HG03103 (cell line): ENCODE measurements at regions not wholly inside any gene's neighbourhood (a gene's known extent, or its start where the extent isn't known, plus 50 kb on each side); places are given as distances from the start of the nearest gene placed in this dataset.

Source experiments
- ATAC-seq: cut with Tn5 transposase; IDR thresholded peaks from one replicate; pipeline ENCODE4 v1.9.1; 2021; ENCODE audit warnings: low read depth; ENCODE audit not compliant: unreplicated experiment

GRCh38 chr6:169906004-169906687 lies 154.7 kb downstream of the ERMARD start:
- ATAC-seq, result no peak

- no peak for ATAC-seq
Measured at GRCh38 chr6:169905041-169905807, 153.8 kb downstream of the ERMARD start.

GRCh38 chr6:169904051-169904922 lies 152.9 kb downstream of the ERMARD start:
- ATAC-seq, result no peak

GRCh38 chr6:169903122-169903521 lies 151.7 kb downstream of the ERMARD start:
- no peak for ATAC-seq

DNA sequence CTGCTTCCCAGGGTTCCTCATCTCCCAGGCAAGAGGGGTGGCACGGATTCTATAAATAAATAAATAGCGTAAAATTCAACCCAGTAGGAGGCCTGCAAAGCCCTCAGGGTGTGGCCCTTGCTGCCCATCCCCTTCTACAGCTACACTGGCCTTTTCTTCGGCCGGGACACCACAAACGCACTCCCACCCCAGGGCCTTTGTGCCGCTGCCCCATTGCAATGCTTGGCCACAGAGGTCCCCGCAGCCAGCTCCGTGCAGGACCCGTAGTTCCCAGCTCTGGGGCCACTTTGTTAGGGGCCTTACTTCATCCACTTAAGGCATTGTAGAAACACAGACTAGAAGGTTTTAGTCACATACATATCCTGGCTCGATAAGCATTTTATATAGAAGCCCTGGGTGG lies 151.2 kb downstream of the ERMARD start:
- ATAC-seq, result no peak

DNA sequence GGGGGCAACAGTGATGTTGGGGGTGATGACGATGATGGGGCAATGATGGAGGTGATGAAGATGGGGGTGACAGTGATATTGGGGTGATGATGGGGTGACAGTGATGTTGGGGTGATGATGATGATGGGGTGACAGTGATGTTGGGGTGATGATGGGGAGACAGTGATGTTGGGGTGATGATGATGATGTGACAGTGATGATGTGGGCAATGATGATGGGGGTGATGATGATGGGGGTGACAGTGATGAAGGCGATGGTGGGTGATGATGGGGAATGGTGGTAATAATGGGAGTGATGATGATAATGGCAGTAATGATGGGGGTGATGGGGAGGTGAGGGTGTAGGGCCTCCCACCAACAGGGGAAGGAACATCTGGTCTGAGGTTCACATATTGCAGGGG lies 150.6 kb downstream of the ERMARD start:
- no peak for ATAC-seq

DNA sequence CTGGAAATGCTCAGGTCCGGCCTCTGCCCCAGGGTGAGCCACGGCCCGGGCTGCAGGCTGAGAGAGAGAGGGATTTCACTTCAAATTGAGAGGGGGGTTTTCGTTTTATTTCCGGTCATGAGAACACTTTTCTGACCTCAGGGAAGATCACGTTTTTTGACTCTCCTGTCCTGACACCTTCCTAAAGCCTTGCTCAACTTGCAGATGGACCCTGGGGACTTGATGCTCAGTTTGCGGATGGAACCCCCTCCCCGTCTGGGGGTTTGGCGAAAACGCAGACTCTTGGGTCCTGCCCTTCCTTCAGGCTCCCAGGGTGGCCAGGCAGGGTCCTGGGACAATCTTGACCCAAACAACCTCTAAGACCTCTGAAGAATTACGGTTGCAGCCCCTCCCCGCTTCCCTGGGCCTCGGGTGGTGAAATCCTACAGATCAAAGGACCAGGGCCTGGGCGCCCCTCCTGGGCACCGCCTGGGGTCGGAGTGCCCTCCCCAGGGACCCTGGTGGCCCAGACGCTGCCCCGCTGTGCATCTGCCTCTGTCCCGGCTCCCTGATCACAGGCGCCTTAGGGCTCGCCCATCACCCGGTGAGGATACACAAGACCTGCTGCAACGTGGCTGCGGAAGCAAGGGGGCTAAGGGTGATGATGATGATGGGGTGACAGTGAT lies 148.2 kb downstream of the ERMARD start:
- no peak for ATAC-seq

DNA sequence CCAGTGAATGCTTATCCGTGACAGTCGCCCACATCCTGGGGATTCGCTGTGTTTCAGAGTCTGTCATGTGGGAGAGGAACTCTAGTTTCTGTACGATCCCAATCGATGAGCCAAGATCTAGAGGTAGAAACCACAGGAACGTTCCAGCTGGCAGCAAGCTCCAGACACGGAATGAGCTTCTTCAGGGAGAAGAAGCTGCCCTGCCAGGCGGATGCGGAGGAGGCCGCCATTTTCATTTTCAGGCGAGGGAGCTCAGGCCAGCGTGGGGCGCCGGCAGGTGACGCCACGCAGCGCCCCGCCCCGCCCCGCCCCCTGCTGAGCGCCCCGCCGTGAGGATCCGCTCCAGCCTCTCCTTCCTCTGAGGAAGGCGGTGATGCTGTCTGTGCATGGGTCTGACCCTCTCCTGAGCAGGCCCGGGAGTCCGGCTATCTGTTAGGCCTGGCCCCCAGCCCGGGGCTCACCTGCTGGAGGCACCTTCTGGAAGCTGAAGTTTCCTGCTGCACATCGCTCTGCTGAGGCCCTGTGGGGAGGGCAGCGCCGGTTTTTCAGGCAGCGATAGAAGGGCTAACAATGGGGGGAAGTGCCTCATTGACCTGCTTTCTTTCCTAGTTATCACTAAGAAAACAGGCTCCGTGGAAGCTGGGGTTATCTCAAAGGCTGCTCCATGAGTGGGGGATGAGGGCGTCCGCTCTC lies 147.5 kb downstream of the ERMARD start:
- ATAC-seq, result no peak

DNA sequence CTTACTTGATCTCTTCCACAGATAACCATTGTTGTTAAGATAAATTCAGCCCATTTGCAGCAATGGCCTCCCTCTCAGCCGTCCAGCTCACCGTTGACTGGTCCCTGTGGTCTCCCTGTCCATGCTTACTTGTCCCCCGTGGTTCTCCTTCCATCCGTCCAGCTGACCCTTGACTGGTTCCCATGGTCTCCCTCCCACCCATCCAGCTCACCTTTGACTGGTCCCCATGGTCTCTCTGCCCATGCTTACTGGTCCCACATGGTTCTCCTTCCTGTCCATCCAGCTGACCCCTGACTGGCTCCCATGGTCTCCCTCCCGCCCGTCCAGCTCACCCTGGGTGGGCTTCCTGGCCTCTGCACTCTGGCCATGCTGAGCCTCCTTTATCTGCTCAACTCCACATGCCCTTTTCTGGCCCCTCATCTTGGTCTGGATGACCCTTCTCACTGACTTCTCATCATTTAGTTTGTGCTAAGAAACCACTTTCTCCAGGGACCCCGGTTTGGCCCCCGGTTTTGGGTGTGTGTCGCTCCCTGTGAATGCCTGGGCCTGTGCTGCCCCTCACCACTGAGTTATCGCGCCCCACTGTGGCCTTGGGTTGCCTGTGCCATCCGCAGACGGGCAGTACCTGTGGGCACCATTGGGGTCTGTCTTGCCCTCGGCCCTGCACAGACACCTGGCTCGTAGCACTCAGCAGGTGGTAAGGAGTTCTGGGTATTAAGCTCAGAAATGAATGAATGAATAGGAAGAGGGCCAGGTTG lies 146.4 kb downstream of the ERMARD start:
- ATAC-seq, result no peak

DNA sequence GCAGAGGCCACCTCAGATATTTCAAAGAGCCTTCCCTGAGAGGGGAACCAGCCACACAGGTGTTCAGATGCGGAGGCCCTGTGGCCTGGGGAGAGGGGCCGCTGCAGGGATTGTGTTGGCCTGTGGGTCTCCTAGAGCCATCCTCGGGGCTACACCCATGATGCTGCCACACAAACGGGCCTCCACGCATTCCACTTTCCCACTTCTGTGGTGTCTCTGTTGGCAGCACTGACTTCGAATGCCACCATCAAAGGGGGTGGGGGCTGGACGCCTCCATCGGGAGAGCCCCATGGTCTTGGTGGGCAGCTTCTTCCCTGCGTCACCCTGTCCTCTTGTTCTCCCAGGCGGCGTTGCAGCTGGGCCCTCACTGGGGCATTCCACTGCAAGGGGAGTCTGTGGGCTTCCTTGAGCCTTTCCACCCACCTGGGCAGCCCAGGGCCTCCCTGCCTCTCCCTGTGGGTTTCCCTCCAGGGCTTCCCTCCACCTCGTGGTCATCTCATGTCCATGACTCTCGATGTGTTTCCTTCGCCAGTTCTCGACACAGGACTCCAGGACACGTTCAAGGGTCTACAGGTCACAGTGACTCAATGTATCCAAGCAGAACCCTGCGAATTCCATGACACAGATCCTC lies 145.5 kb downstream of the ERMARD start:
- ATAC-seq, result no peak

DNA sequence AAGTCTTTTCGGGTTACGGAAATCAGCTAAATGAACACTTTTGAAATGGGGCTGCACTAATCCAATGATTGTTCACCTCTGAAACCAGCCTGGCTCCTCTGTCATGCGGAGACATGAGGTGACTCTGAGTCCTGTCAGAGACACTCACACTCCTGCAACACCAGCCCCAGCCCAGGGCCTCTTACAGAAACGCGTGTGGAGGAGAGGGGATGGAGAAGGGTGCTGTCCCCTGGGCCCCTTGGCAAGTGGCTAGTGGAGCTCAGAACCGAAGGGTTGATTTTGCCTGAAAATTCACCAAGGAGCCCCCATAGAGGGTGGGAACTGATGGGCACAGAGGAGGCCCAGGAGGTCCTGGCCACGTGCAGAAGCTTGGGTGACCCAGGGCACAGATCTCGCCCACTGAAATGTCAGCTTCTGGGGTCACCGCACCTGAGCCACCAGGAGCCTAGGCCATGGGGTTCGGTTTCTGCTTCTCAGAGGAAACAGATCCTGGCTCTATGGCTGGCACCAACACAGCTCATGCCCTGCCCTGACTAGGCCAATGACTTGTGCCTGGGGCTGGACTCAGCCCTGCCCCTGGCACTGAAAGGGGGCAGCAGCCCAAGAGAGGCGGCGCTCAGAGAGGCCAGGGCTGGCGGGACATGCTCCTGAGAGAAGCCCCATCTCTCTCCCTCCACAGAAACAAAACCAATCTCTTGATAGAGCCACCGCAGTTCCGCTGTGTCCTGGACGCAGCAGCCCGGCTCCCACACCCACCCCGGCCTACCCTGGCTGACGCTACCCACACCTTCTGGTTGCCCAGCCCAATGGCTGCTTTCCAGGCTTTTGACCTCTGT lies 144.7 kb downstream of the ERMARD start:
- no peak for ATAC-seq

DNA sequence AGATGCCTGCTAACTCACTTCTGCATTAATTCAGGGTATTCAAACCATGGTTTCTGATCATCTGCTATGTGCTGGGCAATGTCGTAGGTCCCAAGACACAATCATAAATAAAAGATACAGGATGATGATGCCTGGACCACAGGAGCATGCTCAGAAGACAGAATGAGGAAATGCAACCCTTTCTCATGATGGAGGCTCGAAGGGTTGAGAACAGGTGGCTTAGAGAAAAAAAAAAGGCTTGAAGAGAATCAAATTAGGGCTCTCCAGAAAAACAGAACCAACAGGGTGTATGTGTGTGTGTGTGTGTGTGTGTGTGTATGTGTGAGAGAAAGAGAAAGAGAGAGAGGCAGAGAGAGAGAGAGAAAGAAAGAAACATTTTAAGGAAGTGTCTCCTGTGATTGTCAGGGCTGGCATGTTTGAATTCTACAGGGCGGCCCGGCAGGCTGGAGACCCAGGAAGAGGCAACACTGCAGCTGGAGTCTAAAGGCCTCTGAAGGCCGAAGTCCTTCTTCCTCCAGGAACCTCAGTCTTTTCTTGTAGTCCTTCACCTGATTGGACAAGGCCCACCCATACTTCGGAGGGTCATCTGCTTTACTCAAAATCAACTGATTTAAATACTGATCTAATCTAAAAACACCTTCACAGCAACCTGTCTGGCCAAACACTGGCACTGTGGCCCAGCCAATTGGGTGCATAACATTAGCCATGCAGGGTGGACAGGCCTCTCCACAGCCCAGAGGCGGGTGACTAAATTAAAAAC lies 143.8 kb downstream of the ERMARD start:
- no peak for ATAC-seq

- ATAC-seq, result no peak
Measured at GRCh38 chr6:169894377-169894960, 143.0 kb downstream of the ERMARD start.

DNA sequence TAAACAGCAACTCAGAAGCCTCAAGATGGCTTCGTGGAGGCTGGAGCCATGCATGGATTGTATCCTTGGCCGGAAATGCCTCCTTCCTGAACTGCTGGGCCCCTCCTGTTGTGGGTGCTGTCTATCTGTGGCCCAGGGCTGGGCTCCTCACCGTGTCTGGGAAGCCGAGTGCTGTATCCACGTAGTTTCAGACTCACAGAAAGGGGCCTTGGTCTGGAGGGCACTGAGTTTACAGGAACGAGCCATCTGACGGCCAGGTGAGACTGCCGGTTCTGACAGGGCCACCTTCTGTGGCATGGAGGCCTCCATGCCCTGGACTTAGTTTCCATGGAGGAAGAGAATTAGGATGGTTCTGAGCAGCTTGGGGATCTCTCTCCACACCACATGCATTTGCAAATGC lies 142.2 kb downstream of the ERMARD start:
- ATAC-seq, result no peak

DNA sequence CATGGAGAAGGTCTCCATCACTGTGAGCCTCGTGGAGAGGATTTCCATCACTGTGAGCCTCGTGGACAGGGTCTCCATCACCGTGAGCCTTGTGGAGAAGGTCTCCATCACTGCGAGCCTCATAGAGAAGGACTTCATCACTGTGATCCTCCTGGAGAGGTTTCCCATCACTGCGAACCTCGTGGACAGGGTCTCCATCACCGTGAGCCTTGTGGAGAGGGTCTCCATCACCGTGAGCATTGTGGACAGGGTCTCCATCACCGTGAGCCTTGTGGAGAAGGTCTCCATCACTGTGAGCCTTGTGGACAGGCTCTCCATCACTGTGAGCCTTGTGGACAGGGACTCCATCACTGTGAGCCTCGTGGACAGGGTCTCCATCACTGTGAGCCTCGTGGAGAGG lies 140.4 kb downstream of the ERMARD start:
- no peak for ATAC-seq

- no peak for ATAC-seq
Measured at GRCh38 chr6:169891421-169891820, 140.0 kb downstream of the ERMARD start.

GRCh38 chr6:169890901-169891300 lies 139.5 kb downstream of the ERMARD start:
- ATAC-seq, result no peak
